22Rv1 (cell line): ENCODE measurements at regions not wholly inside any gene's neighbourhood (a gene's known extent, or its start where the extent isn't known, plus 50 kb on each side); places are given as distances from the start of the nearest gene placed in this dataset.

ENCODE experiments used
- H3K27ac ChIP-seq: fragments of 450-650 bp; 2 replicates; pipeline ENCODE4 v1.5.1; 2017
- CTCF ChIP-seq: fragments of 450-650 bp; IDR thresholded peaks from 2 replicates; pipeline ENCODE4 v1.5.1; 2017; ENCODE audit warnings: mild to moderate bottlenecking
- ZFX ChIP-seq: fragments of 450-650 bp; IDR thresholded peaks from 2 replicates; pipeline ENCODE4 v1.6.1; 2017; ENCODE audit warnings: antibody characterized with exemption, borderline replicate concordance

DNA sequence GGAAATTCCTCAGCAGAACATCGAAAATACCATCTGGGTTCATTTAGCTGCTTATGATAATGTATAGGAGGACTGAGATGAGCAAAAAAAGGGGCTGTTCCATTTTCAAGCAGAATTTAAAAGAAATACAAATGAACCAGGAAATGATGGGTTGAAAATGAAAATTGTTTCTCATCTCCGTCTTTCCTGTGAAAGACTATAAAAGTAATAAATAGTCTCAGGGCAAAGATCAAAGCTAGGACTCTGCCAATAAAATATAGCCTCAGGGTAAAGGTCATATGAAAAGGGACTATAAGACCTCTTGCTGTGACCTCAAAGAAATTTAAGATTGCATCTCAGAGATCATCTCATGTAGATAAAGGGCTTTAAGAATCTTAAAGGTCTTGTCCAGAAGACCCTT, 478.0 kb downstream of the BTG1 start:
- peak overlapping the region; percentile 90 for H3K27ac ChIP-seq
- TF ChIP-seq ZFX: no peak
- TF ChIP-seq CTCF: no peak

DNA sequence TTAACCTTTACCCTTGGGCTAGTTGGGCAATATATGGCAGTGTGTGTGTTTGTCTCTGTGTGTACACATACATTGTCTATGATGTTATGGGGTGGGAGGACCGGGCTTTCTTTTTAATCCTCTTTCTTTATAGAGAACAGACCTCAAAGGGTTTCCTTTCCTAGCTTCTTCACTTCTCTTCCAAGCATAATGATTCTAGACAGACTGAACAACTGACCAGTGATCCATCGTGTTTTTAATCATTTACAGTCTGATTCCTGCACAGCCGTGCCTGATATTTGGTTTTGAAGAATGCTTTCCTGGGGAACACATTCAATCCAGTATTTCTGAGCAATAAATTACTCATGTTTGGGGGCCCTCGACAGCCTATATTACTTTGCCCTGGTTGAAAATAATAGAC, 481.1 kb upstream of the DCN start:
- TF ChIP-seq CTCF (no peak), ZFX (no peak)
- peak overlapping the region; percentile 90 for H3K27ac ChIP-seq

DNA sequence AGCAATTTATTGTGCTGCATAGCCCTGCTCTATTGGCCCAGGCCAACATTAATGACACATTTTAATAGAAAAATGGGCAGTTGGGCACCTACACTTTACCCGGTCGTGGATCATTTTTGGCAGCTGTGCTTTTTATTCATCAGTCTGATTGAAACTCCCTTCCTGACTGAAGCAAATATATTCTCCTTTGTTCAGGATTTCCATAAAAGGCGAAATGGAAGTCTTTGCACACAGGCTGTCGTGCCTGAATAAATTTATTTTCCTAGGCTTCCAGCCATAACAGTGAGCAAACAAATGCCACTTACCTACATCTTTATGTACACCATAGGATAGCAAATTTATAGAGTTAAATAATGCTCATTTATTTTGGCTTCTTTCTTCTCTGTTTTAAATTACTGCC, 480.7 kb upstream of the DCN start:
- H3K27ac ChIP-seq: peak overlapping the region; percentile 90
- TF ChIP-seq CTCF (no peak), ZFX (no peak)

GRCh38 chr12:91662021-91662420, 479.4 kb upstream of the DCN start:
- peak overlapping the region; percentile 90 for H3K27ac ChIP-seq
- TF ChIP-seq CTCF (no peak), ZFX (no peak)

- H3K27ac ChIP-seq: no peak overlapping the region
- TF ChIP-seq CTCF (no peak), ZFX (no peak)
Measured at GRCh38 chr12:91657032-91657431, 474.4 kb upstream of the DCN start.

DNA sequence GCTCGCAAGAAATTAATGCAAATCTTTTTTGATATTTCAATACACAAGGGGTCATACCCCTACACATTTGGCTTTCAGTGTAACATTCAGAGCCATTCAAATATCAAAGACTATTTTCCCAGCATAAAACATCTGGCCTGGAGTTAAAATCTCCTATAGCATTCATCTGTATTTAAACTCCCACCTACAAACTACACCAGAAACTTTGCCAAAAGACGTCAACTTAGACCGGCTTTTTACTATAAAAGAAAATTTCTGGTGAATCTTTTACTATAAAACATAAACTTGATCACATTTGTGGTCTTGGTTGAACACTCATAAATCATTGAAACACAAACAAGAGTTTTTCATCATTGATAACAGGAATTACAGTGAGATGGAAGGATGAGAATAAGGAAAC, 473.3 kb upstream of the DCN start:
- no peak overlapping the region for H3K27ac ChIP-seq
- TF ChIP-seq CTCF: no peak
- TF ChIP-seq ZFX: no peak

GRCh38 chr12:91654087-91654486, 471.5 kb upstream of the DCN start:
- TF ChIP-seq CTCF (no peak), ZFX (no peak)
- H3K27ac ChIP-seq: no peak overlapping the region
